Stimulated activated CD4-positive, alpha-beta T cell treated with anti-CD3 and anti-CD28 coated beads, Interleukin-4, amount 100 ng/mL, for 48 hours (primary cell): ENCODE measurements at regions not wholly inside any gene's neighbourhood (a gene's known extent, or its start where the extent isn't known, plus 50 kb on each side); places are given as distances from the start of the nearest gene placed in this dataset.
"Not testable (repeated sequence)": the region's sequence is repeated elsewhere in the genome, so short reads cannot be mapped to it uniquely, and the experiment has no call there.

ENCODE experiments used
- DNase-seq, 2 donors: peaks; one replicate each; pipeline ENCODE4 v3.0.0-alpha.2; 2020; ENCODE audit warnings: low read depth in 2 of 2

DNA sequence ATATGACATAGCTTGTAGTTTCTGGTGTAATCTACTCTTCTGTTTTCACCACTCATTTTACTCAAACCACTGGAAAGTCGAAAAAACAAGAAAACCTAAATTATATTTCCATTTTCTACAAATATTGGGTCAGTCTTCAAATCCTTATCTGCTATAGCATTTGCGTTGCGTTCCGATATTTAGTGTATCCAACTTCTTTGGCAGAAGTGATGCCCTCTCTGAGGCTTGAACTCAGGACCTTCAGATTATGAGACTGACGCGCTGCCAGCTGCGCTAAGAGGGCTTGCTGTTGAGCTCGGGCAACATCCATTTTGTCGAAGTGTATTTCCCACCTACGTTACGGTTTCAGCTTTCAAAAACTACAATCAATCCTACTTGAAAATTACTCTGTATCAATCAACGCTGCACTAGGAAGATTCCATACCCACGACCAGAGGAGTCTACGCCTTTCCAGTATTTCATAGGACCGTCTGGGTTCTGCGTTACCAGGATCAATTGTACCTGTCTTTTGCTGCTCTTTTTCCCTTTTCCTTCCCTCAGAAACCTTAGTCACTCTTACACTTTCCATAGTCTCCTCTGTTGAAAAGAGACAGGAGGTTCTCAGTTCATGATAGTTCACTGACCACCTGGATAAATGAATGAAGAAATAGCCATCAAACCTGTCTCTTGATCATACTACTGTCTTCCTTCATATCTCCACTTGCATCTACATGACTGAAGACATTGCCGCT is 140.5 kb upstream of the ZNF322 start:
- DNase-seq, result not testable (repeated sequence)

GRCh38 chr6:26803762-26804161 is 144.2 kb upstream of the ZNF322 start:
- not testable (repeated sequence) for DNase-seq

GRCh38 chr6:26811486-26812116 is 152.1 kb upstream of the ZNF322 start:
- DNase-seq, result not testable (repeated sequence)

DNA sequence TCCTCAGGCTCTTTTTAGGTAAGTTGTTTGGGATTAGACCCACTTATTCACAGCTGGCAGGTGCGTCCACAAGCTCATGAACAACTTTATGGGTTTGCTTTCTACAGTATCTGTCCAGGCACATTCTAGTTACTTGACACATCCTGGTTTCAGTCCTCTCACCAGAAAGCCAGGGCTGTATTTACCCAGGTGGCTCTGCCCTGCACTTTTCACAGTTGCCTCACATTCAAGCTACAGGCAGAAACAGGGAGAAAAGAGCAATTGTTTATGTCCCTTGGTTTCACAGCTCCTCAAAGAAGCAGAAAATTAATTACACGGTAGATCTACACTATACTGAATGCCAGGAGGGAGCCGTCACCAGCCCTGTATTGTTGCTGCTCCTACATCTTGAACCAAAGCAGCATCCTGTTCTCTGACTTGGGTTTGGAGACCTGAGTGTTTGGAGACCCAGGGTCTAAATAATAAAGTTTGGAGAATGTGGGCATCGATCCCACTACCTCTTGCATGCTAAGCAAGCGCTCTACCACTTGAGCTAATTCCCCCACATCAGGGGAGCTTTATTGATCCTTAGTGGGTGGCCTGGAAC is 159.2 kb upstream of the ZNF322 start:
- not testable (repeated sequence) for DNase-seq

DNA sequence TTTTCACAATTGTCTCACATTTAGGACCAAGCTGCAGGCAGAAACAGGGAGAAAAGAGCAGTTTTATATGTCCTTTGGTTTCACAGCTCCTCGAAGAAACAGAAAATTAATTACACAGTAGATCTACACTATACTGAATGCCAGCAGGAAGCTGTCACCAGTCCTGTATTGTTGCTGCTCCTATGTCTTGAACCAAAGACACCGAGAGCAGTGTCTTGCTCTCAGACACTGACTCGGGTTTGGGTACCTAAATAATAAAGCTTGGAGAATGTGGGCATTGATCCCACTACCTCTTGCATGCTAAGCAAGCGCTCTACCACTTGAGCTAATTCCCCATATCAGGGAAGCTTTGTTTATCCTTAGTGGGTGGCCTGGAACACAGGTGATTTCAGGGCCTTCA is 168.4 kb upstream of the ZNF322 start:
- DNase-seq, result not testable (repeated sequence)

- not testable (repeated sequence) for DNase-seq
These were observed 169.9 kb upstream of the ZNF322 start for GRCh38 chr6:26829480-26829879.

GRCh38 chr6:26830992-26831391 is 171.4 kb upstream of the ZNF322 start:
- DNase-seq, result not testable (repeated sequence)

GRCh38 chr6:26835707-26836106 is 176.2 kb upstream of the ZNF322 start:
- not testable (repeated sequence) for DNase-seq

DNA sequence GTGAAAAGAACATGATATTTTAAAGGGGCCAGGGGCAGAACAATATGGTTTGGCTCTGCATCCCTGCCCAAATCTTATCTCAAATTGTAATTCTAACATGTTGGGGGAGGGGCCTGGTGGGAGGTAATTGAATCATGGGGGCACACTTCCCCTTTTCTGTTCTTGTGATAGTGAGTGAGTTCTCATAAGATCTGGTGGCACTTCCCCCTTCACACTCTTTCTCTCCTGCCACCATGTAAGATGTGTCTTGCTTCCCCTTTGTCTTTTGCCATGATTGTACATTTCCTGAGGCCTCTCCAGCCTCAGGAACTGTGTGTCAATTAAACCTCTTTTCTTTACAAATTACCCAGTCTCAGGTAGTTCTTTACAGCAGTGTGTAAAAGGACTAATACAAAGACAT is 177.1 kb upstream of the ZNF322 start:
- DNase-seq, result not testable (repeated sequence)

DNA sequence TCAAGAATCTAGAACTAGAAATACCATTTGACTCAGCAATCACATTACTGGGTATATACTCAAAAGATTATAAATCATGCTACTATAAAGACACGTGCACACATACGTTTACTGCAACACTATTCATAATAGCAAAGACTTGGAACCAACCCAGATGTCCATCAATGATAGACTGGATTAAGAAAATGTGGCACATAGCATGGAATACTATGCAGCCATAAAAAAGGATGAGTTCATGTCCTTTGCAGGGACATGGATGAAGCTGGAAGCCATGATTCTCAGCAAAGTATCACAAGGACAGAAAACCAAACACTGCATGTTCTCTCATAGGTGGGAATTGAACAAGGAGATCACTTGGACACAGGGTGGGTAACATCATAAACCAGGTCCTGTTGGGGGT is 185.3 kb upstream of the ZNF322 start:
- not testable (repeated sequence) for DNase-seq

DNA sequence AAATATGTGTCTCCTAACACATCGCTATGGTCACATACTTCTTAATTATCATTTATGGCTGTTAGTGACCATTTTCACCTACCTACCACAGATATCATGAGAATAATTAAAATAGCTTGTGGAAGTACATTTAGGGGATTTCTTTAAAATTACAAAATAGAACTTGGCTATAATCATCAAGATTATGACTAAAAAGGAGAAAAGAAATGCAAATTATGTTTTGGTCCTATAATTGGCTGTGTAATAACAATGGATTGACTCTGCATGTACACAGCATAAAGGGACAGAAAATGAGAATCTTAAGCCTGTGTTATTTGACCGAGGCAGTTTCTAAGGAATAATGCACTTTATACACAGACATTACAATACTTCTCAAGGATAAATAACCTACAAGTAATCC is 197.7 kb upstream of the ZNF322 start:
- DNase-seq, result not testable (repeated sequence)

DNA sequence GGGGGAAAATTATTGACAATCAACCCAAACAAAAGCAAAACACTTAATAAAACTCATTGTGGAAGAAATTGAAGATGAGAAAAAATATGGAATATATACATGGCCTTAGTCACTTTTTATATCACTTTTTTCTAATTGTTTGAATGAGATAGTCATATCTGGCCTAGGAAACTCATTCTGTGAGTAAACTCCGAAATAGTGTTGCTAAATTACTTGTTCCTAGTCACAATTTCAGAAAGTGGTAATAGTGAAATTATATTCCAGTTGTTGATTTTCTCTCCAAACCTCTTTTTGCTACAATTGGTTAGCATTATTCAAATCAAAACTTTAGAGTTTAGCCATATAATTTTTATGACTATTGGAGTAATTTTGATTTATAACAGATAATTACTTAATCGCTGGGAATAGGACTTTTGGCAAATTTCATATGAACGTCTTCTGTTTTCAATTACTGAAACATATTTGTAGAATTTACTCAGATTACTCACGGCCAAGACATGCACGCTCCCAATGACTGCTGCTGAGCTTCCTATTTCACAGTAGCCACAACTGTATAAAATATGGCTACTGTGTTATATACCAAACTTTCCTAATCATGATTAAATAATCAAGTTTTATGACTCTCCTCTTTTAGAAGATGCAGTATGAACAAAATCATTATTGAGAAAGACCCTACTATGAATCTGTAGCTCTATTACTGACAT is 199.7 kb upstream of the ZNF322 start:
- not testable (repeated sequence) for DNase-seq

DNA sequence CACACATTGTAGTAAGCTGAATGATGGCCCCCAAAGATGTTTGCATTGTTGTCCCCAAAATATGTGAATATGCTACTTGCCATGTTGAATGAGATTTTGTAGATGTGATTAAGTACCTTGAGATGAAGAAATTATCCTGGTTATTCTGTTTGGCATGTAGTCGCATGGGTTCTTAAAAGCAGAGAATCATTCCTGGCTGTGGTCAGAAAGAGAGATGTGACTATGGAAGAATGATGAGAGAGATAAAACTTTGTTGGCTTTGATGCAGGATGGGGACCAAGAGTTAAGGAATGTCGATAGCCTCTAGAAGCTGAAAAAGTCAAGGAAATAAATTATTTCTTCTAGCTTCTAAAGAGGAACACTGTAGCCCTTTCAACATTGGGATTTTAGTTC is 200.2 kb upstream of the ZNF322 start:
- DNase-seq, result not testable (repeated sequence)

DNA sequence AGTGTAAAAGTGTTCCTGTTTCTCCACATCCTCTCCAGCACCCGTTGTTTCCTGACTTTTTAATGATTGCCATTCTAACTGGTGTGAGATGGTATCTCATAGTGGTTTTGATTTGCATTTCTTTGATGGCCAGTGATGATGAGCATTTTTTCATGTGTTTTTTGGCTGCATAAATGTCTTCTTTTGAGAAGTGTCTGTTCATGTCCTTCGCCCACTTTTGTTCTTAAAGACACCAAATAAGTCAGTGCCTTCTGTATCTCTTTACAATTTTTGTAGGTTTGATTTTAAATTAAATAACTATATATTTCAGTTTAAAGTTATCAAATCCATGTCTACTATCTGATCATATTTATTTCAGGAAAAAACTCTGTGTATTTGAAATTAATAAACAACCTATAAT is 202.4 kb upstream of the ZNF322 start:
- not testable (repeated sequence) for DNase-seq

DNA sequence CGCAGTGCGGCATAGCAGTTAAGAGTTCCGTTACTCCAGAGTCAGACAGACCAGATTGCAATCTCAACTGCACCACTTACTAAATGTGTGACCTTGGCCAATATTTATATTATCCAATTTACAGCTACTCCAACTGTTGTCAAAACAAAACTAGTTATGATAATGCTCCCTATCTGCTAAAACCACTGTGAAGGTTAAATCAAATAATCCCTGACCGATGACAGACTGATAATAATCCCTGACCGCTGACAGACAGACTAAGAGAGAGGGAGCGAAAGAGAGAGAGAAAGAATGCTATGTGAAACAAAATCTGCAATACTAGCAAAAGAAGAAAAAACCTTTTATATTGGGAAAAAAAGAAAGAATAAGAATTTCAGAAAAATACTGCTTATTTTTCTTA is 204.1 kb upstream of the ZNF322 start:
- DNase-seq, result not testable (repeated sequence)

- DNase-seq, result not testable (repeated sequence)
These were observed 239.2 kb upstream of the ZNF322 start for GRCh38 chr6:26898785-26899184.

GRCh38 chr6:26924206-26924605 is 264.7 kb upstream of the ZNF322 start:
- DNase-seq, result not testable (repeated sequence)

DNA sequence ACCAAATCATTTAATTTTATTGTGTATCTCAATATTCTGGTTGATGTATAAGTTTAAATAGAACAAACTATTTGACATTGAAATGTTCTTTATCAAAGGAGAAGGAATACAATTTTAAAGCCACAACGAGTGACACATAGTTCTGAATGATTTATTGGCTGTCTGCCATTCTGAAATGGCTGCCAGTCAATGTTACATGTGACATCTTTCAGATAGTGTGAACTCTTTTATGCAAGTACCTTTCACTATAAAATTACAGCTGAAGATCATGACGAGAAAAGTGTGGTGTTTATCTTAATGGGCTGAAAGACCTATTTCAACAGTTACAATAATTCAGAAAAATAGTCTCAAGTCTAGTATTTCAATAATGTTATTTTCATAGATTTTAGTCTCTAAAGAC is 268.6 kb upstream of the ZNF322 start:
- not testable (repeated sequence) for DNase-seq

- DNase-seq, result not testable (repeated sequence)
These were observed 277.7 kb upstream of the ZNF322 start for GRCh38 chr6:26937258-26937657.

DNA sequence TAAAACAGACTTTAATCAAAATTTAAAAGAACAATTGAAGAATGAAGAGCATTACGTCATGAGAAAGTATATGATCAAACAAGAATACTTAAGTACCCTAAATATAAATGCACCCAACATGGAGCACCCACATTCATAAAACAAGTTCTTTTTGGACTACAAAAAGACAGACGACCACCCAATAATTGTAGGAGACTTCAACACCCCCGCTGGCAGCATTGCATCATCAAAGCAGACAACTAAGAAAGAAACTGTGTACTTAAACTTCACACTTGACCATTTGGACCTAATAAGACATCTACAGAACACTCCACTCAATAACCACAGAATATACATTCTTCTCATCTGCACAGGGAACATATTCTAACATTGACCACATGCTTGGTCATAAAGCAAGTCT is 291.7 kb upstream of the ZNF322 start:
- DNase-seq, result not testable (repeated sequence)

- peak; percentile 16 to 40 for DNase-seq
These were observed 291.4 kb upstream of the PRSS16 start for GRCh38 chr6:26956078-26956600.

GRCh38 chr6:26956601-26957184 is 290.8 kb upstream of the PRSS16 start:
- peak; percentile 73 to 82 for DNase-seq
